ENCODE measurements at regions not wholly inside any gene's neighbourhood (a gene's known extent, or its start where the extent isn't known, plus 50 kb on each side); places are given as distances from the start of the nearest gene placed in this dataset.

Small RNA genes in the stretch of these regions (small RNA-seq; reads per million reads assigned to genes)
- gene AL159169.1: 0 reads per million in 7 experiments
